IMR-90 (cell line): ENCODE measurements at regions not wholly inside any gene's neighbourhood (a gene's known extent, or its start where the extent isn't known, plus 50 kb on each side); places are given as distances from the start of the nearest gene placed in this dataset.

ENCODE experiments used
- BHLHE40 ChIP-seq: fragments of 150-350 bp; IDR thresholded peaks from 2 replicates; pipeline ENCODE4 v1.6.1; 2016; ENCODE audit warnings: mild to moderate bottlenecking, low read depth, low read length
- CEBPB ChIP-seq: IDR thresholded peaks from 2 replicates; pipeline ENCODE4 v1.6.1; 2012; ENCODE audit warnings: low read depth, low read length, improper control_type of control experiment
- MAFK ChIP-seq: IDR thresholded peaks from 2 replicates; pipeline ENCODE4 v1.6.1; 2012; ENCODE audit warnings: low read depth, low read length, improper control_type of control experiment
- MAZ ChIP-seq: IDR thresholded peaks from 2 replicates; pipeline ENCODE4 v1.6.1; 2012; ENCODE audit warnings: low read depth, mild to moderate bottlenecking, low read length, improper control_type of control experiment, moderate library complexity, borderline replicate concordance
- POLR2A ChIP-seq: IDR thresholded peaks from 2 replicates; pipeline ENCODE4 v1.6.1; 2012; ENCODE audit warnings: mild to moderate bottlenecking, low read depth, low read length
- RAD21 ChIP-seq: IDR thresholded peaks from 2 replicates; pipeline ENCODE4 v1.6.1; 2012; ENCODE audit warnings: low read length, improper control_type of control experiment
- RCOR1 ChIP-seq: IDR thresholded peaks from 2 replicates; pipeline ENCODE4 v1.6.1; 2012; ENCODE audit warnings: mild to moderate bottlenecking, low read length, improper control_type of control experiment; ENCODE audit not compliant: insufficient replicate concordance
- RFX5 ChIP-seq: IDR thresholded peaks from 2 replicates; pipeline ENCODE4 v1.8.0; 2012; ENCODE audit warnings: low read depth, mild to moderate bottlenecking, low read length, moderate library complexity
- SMC3 ChIP-seq: fragments of 150-350 bp; IDR thresholded peaks from 2 replicates; pipeline ENCODE4 v1.6.1; 2016; ENCODE audit warnings: low read depth, mild to moderate bottlenecking, antibody characterized with exemption, low read length, moderate library complexity
- TF ChIP-seq, protein P1 (sequence below): conservative IDR thresholded peaks from 2 replicates; pipeline ENCODE4 v1.5.1; 2012; ENCODE audit warnings: mild to moderate bottlenecking, low read depth, low read length, improper control_type of control experiment
- TF ChIP-seq, protein P2 (sequence below): fragments of 150-350 bp; IDR thresholded peaks from 2 replicates; pipeline ENCODE4 v1.6.1; 2017; ENCODE audit warnings: mild to moderate bottlenecking, antibody characterized with exemption, low read length, low read depth
- TF ChIP-seq, protein P3 (sequence below): fragments of 150-350 bp; IDR thresholded peaks from 2 replicates; pipeline ENCODE4 v1.6.1; 2016; ENCODE audit warnings: low read depth, mild to moderate bottlenecking, low read length, moderate library complexity, borderline replicate concordance

DNA sequence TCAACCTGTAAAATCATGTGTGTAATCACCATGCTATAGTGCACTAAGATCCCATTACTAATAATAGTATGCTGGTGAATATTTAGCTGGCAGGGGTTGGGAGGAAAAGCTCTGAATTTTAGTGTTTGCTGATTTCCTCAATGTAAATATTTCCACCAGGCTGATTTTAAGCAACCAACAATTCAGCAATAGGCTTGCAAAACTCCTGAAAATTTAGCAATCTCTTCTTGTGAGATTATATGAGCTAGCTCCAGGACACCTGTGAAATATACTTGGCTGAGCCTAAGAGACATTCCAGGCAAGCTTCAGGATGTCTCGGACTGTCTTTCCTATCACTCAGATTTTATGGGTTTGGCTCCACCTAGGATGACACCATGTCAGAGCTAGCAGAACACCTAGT lies 106.9 kb upstream of the ANO4 start:
- TF ChIP-seq MAFK (no peak), POLR2A (no peak), MAZ (no peak), RAD21 (no peak), SMC3 (no peak), CEBPB (no peak), BHLHE40 (no peak), RCOR1 (no peak), RFX5 (no peak)
- TF ChIP-seq, protein P1, sequence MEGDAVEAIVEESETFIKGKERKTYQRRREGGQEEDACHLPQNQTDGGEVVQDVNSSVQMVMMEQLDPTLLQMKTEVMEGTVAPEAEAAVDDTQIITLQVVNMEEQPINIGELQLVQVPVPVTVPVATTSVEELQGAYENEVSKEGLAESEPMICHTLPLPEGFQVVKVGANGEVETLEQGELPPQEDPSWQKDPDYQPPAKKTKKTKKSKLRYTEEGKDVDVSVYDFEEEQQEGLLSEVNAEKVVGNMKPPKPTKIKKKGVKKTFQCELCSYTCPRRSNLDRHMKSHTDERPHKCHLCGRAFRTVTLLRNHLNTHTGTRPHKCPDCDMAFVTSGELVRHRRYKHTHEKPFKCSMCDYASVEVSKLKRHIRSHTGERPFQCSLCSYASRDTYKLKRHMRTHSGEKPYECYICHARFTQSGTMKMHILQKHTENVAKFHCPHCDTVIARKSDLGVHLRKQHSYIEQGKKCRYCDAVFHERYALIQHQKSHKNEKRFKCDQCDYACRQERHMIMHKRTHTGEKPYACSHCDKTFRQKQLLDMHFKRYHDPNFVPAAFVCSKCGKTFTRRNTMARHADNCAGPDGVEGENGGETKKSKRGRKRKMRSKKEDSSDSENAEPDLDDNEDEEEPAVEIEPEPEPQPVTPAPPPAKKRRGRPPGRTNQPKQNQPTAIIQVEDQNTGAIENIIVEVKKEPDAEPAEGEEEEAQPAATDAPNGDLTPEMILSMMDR, result no peak
- TF ChIP-seq, protein P2, sequence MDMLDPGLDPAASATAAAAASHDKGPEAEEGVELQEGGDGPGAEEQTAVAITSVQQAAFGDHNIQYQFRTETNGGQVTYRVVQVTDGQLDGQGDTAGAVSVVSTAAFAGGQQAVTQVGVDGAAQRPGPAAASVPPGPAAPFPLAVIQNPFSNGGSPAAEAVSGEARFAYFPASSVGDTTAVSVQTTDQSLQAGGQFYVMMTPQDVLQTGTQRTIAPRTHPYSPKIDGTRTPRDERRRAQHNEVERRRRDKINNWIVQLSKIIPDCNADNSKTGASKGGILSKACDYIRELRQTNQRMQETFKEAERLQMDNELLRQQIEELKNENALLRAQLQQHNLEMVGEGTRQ, result no peak
- TF ChIP-seq, protein P3, sequence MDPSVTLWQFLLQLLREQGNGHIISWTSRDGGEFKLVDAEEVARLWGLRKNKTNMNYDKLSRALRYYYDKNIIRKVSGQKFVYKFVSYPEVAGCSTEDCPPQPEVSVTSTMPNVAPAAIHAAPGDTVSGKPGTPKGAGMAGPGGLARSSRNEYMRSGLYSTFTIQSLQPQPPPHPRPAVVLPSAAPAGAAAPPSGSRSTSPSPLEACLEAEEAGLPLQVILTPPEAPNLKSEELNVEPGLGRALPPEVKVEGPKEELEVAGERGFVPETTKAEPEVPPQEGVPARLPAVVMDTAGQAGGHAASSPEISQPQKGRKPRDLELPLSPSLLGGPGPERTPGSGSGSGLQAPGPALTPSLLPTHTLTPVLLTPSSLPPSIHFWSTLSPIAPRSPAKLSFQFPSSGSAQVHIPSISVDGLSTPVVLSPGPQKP, result no peak
